SU-DHL-6 (cell line): ENCODE measurements at regions not wholly inside any gene's neighbourhood (a gene's known extent, or its start where the extent isn't known, plus 50 kb on each side); places are given as distances from the start of the nearest gene placed in this dataset.

ENCODE experiments used
- CTCF ChIP-seq: fragments of 200-600 bp; sonication (generic); IDR thresholded peaks from one replicate; pipeline ENCODE4 v1.5.1; 2017; ENCODE audit warnings: antibody characterized with exemption, mild to moderate bottlenecking, low read length, moderate library complexity; ENCODE audit not compliant: insufficient read depth, poor library complexity, severe bottlenecking
- EZH2phosphoT487 ChIP-seq: fragments of 200-600 bp; sonication (generic), shearing (Covaris generic); conservative IDR thresholded peaks from 2 replicates; pipeline ENCODE4 v1.6.1; 2018; ENCODE audit warnings: mild to moderate bottlenecking, antibody characterized with exemption, low read length, moderate library complexity, mixed read lengths

GRCh38 chr7:132641238-132641637 is 65.0 kb upstream of the PLXNA4 start:
- TF ChIP-seq CTCF = no peak
- no peak for TF ChIP-seq EZH2phosphoT487
